ENCODE measurements at regions not wholly inside any gene's neighbourhood (a gene's known extent, or its start where the extent isn't known, plus 50 kb on each side); places are given as distances from the start of the nearest gene placed in this dataset.

DNA sequence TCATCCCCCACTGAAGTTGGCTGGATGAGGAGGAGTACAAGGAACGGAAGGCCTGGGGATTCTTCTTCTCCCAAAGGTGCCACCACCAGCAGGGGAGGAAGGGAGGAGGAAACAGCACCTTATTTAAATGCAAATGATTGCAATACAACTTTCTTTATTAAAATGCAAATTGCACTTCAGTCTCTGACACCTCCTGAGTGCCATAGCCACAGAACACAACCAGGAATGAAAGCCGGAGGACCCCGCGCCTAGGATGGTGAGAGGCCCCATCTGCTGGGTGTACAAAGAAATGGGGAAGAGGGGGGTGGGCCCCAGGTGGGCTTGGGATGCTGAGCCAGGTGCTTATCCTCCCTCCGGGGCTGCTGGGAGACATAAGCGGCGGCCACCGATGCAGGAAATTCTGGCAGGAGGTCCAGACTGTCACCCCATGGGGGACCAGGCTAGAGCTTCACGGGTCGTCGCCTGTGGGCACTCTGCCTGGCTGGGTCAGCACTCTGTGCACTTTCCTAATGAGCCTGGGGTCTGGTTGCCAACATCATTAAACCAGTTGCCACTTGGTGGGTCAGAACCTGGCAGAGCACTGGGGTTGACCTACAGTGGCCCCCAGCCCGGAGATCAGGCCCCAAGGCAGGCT is 154.2 kb upstream of the MLN start:
- Histone ChIP-seq H3K36me3 (no peaks in the 10 kb centered on the region), H3K4me1 (no peaks in the 10 kb centered on the region), H3K27ac (no peak overlapping the region), H3K27me3 (peaks cover 0 to 4% (median under 1%) of the 10 kb centered on the region in 3 donors), H3K9me3 (no peaks in the 10 kb centered on the region), H3K4me3 (no peak overlapping the region)
- no peak for DNase-seq
- no peak for ATAC-seq
- in situ Hi-C loops (cut with MboI; ENCODE audit: low sequenced_read_pairs in 4 of 4) = no loop called here
- intact Hi-C loops (cut with DNase I; ENCODE audit: low total_unique reads) = no loop called here
- TF ChIP-seq POLR2A (IDR thresholded peaks at IDR 0.05) = no peak
- no peak for TF ChIP-seq CTCF (IDR thresholded peaks at IDR 0.05 in 4 of 5, conservative IDR thresholded peaks at IDR 0.05 in 1 of 5)

GRCh38 chr6:33957131-33957891 is 153.5 kb upstream of the MLN start:
- TF ChIP-seq POLR2A (IDR thresholded peaks at IDR 0.05) = no peak
- no peak for TF ChIP-seq CTCF (IDR thresholded peaks at IDR 0.05 in 4 of 5, conservative IDR thresholded peaks at IDR 0.05 in 1 of 5)
- no peak for DNase-seq
- no peaks in the 10 kb centered on the region for H3K36me3 ChIP-seq
- no peaks in the 10 kb centered on the region for H3K9me3 ChIP-seq
- no peaks in the 10 kb centered on the region for H3K27me3 ChIP-seq
- no peak for ATAC-seq
- H3K4me3 ChIP-seq = no peak overlapping the region
- no peaks in the 10 kb centered on the region for H3K4me1 ChIP-seq
- H3K27ac ChIP-seq = no peak overlapping the region
- in situ Hi-C loops (cut with MboI; ENCODE audit: low sequenced_read_pairs in 4 of 4) = no loop called here
- intact Hi-C loops (cut with DNase I; ENCODE audit: low total_unique reads) = no loop called here

GRCh38 chr6:33956206-33956605 is 152.4 kb upstream of the MLN start:
- intact Hi-C loops (cut with DNase I; ENCODE audit: low total_unique reads) = no loop called here
- Histone ChIP-seq H3K4me3 (no peak overlapping the region), H3K27me3 (peaks cover 0 to 3% (median 3%) of the 10 kb centered on the region in 3 donors), H3K4me1 (no peaks in the 10 kb centered on the region), H3K27ac (no peak overlapping the region), H3K36me3 (no peaks in the 10 kb centered on the region), H3K9me3 (no peaks in the 10 kb centered on the region)
- in situ Hi-C loops (cut with MboI; ENCODE audit: low sequenced_read_pairs in 4 of 4) = no loop called here
- no peak for ATAC-seq
- no peak for TF ChIP-seq CTCF (IDR thresholded peaks at IDR 0.05 in 4 of 5, conservative IDR thresholded peaks at IDR 0.05 in 1 of 5)
- TF ChIP-seq POLR2A (IDR thresholded peaks at IDR 0.05) = no peak
- DNase-seq = no peak

- peaks cover 0 to 8% (median 4%) of the 10 kb centered on the region in 3 donors for H3K27me3 ChIP-seq
- TF ChIP-seq CTCF (IDR thresholded peaks at IDR 0.05 in 4 of 5, conservative IDR thresholded peaks at IDR 0.05 in 1 of 5) (no peak), POLR2A (IDR thresholded peaks at IDR 0.05) (no peak)
- in situ Hi-C loops (cut with MboI; ENCODE audit: low sequenced_read_pairs in 4 of 4) (no loop called here), intact Hi-C loops (cut with DNase I; ENCODE audit: low total_unique reads) (no loop called here)
- no peak overlapping the region for H3K27ac ChIP-seq
- no peaks in the 10 kb centered on the region for H3K9me3 ChIP-seq
- DNase-seq (no peak), ATAC-seq (no peak)
- no peak overlapping the region for H3K4me3 ChIP-seq
- H3K4me1 ChIP-seq = no peaks in the 10 kb centered on the region
- no peaks in the 10 kb centered on the region for H3K36me3 ChIP-seq
These were observed 151.8 kb upstream of the MLN start for GRCh38 chr6:33955566-33955965.
